ENCODE measurements at regions not wholly inside any gene's neighbourhood (a gene's known extent, or its start where the extent isn't known, plus 50 kb on each side); places are given as distances from the start of the nearest gene placed in this dataset.

GRCh38 chr13:111475488-111475887 is 155.0 kb downstream of the TEX29 start:
- TF ChIP-seq, protein P1, sequence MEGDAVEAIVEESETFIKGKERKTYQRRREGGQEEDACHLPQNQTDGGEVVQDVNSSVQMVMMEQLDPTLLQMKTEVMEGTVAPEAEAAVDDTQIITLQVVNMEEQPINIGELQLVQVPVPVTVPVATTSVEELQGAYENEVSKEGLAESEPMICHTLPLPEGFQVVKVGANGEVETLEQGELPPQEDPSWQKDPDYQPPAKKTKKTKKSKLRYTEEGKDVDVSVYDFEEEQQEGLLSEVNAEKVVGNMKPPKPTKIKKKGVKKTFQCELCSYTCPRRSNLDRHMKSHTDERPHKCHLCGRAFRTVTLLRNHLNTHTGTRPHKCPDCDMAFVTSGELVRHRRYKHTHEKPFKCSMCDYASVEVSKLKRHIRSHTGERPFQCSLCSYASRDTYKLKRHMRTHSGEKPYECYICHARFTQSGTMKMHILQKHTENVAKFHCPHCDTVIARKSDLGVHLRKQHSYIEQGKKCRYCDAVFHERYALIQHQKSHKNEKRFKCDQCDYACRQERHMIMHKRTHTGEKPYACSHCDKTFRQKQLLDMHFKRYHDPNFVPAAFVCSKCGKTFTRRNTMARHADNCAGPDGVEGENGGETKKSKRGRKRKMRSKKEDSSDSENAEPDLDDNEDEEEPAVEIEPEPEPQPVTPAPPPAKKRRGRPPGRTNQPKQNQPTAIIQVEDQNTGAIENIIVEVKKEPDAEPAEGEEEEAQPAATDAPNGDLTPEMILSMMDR (IDR thresholded peaks at IDR 0.05): no peak
- TF ChIP-seq POLR2AphosphoS5 (IDR thresholded peaks at IDR 0.05): no peak

Data from esophagus muscularis mucosa (tissue), 3 donors.